Thoracic aorta (tissue), 2 donors: ENCODE measurements at regions not wholly inside any gene's neighbourhood (a gene's known extent, or its start where the extent isn't known, plus 50 kb on each side); places are given as distances from the start of the nearest gene placed in this dataset.

ENCODE experiments used
- ATAC-seq: fragments of 150-250 bp; one replicate; pipeline ENCODE4 v1.8.0; 2017; ENCODE audit warnings: low read depth; ENCODE audit not compliant: insufficient number of reproducible peaks, low FRiP score
- DNase-seq: peaks from one replicate; pipeline ENCODE4 v3.0.0-alpha.2; 2020; ENCODE audit warnings: low spot score
- H3K27ac ChIP-seq, 2 donors: fragments of 200-600 bp; sonication (generic); 1 replicate in 1 of 2; 2 replicates in 1 of 2; pipeline ENCODE4 v1.5.1; 2016; ENCODE audit warnings: mild to moderate bottlenecking in 2 of 2, moderate library complexity in 2 of 2
- H3K27me3 ChIP-seq: fragments of 200-600 bp; sonication (generic); replicated peaks from 2 replicates; pipeline ENCODE4 v1.6.0; 2016; ENCODE audit warnings: mild to moderate bottlenecking; ENCODE audit not compliant: insufficient read depth
- H3K36me3 ChIP-seq: fragments of 200-600 bp; sonication (generic); one replicate; pipeline ENCODE4 v1.5.1; 2016
- H3K4me1 ChIP-seq, 2 donors: fragments of 200-600 bp; sonication (generic); 1 replicate in 1 of 2; 2 replicates in 1 of 2; pipeline versions ENCODE4 v1.5.1 to v1.6.0; 2016; ENCODE audit warnings: low read depth in 2 of 2, mild to moderate bottlenecking in 1 of 2; ENCODE audit not compliant: control insufficient read depth in 1 of 2
- H3K4me3 ChIP-seq: fragments of 200-600 bp; sonication (generic); 2 replicates; pipeline ENCODE4 v1.5.1; 2016; ENCODE audit warnings: mild to moderate bottlenecking
- H3K9me3 ChIP-seq: fragments of 200-600 bp; sonication (generic); 2 replicates; pipeline ENCODE4 v1.5.1; 2016
- TF ChIP-seq, protein P1 (sequence below): fragments of 200-600 bp; sonication (generic); IDR thresholded peaks from one replicate; pipeline ENCODE4 v1.5.1; 2019; ENCODE audit warnings: antibody characterized with exemption

GRCh38 chr2:75801234-75801982 lies 90.7 kb upstream of the GCFC2 start:
- DNase-seq: no peak
- no peaks in the 10 kb centered on the region for H3K27me3 ChIP-seq
- TF ChIP-seq, protein P1, sequence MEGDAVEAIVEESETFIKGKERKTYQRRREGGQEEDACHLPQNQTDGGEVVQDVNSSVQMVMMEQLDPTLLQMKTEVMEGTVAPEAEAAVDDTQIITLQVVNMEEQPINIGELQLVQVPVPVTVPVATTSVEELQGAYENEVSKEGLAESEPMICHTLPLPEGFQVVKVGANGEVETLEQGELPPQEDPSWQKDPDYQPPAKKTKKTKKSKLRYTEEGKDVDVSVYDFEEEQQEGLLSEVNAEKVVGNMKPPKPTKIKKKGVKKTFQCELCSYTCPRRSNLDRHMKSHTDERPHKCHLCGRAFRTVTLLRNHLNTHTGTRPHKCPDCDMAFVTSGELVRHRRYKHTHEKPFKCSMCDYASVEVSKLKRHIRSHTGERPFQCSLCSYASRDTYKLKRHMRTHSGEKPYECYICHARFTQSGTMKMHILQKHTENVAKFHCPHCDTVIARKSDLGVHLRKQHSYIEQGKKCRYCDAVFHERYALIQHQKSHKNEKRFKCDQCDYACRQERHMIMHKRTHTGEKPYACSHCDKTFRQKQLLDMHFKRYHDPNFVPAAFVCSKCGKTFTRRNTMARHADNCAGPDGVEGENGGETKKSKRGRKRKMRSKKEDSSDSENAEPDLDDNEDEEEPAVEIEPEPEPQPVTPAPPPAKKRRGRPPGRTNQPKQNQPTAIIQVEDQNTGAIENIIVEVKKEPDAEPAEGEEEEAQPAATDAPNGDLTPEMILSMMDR: no peak
- no peaks in the 10 kb centered on the region for H3K4me1 ChIP-seq
- no peaks in the 10 kb centered on the region for H3K9me3 ChIP-seq
- H3K27ac ChIP-seq: no peak overlapping the region
- no peak overlapping the region for H3K4me3 ChIP-seq
- ATAC-seq: no peak
- no peaks in the 10 kb centered on the region for H3K36me3 ChIP-seq

DNA sequence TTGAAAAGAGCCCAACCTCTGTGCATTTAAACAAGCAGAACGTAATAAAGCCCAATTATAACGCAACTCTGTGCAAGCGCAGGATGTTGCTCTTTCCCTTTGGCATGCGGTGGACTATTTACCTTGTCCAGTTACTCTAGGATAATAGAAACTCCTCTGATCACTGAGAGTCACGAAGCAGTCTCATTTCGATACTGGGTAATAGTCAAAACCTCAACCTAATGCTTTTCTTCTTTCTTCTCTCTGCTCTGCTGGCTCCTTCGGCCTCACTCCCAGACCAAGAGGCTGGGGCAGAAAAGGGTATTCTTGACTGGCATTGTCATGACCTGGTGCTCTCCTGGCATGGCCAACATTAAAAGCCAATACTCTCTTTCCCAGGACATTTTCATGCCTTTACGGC lies 89.7 kb upstream of the GCFC2 start:
- Histone ChIP-seq H3K27ac (no peak overlapping the region), H3K27me3 (no peaks in the 10 kb centered on the region), H3K4me3 (no peak overlapping the region), H3K9me3 (no peaks in the 10 kb centered on the region), H3K36me3 (no peaks in the 10 kb centered on the region), H3K4me1 (no peaks in the 10 kb centered on the region)
- DNase-seq: no peak
- ATAC-seq: no peak
- TF ChIP-seq, protein P1: no peak

DNA sequence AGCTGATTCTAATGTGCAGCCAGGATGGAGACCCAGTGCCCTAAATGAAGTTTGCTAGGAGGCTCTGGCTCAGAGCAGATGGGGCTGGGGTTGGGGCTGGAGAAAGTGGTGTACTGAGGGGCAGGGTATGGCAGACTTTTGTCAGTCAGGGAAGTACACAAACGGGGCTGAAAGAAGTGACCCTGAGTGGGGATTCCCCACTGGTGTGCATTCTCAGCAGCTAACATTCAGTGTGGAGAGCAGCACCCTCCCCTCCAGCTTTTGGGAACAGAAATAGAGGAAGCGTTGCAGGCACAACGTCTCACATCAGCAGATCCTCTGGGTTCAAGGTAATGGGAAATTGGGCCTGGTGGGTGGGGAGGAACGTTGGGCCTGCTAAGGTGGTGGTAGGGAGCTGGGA lies 89.1 kb upstream of the GCFC2 start:
- no peaks in the 10 kb centered on the region for H3K9me3 ChIP-seq
- H3K4me1 ChIP-seq: no peaks in the 10 kb centered on the region
- DNase-seq: no peak
- H3K27ac ChIP-seq: no peak overlapping the region
- no peaks in the 10 kb centered on the region for H3K27me3 ChIP-seq
- no peaks in the 10 kb centered on the region for H3K36me3 ChIP-seq
- no peak for ATAC-seq
- no peak overlapping the region for H3K4me3 ChIP-seq
- TF ChIP-seq, protein P1: no peak

GRCh38 chr2:75798569-75798968 lies 87.9 kb upstream of the GCFC2 start:
- Histone ChIP-seq H3K27me3 (no peaks in the 10 kb centered on the region), H3K27ac (no peak overlapping the region), H3K9me3 (no peaks in the 10 kb centered on the region), H3K4me3 (no peak overlapping the region), H3K36me3 (no peaks in the 10 kb centered on the region), H3K4me1 (no peaks in the 10 kb centered on the region)
- TF ChIP-seq, protein P1: no peak
- DNase-seq (no peak), ATAC-seq (no peak)

- Histone ChIP-seq H3K4me1 (no peaks in the 10 kb centered on the region), H3K4me3 (no peak overlapping the region), H3K27me3 (no peaks in the 10 kb centered on the region), H3K9me3 (no peaks in the 10 kb centered on the region), H3K27ac (no peak overlapping the region), H3K36me3 (no peaks in the 10 kb centered on the region)
- TF ChIP-seq, protein P1: no peak
- ATAC-seq (no peak), DNase-seq (no peak)
Measured at GRCh38 chr2:75792996-75793395, 82.3 kb upstream of the GCFC2 start.
